HCT116 (cell line): ENCODE measurements at regions not wholly inside any gene's neighbourhood (a gene's known extent, or its start where the extent isn't known, plus 50 kb on each side); places are given as distances from the start of the nearest gene placed in this dataset.

Experiments used
- ATAC-seq: fragments of 200-7000 bp; cut with Tn5 transposase; 2 replicates; pipeline ENCODE4 v1.9.1; 2020; ENCODE audit warnings: mild to moderate bottlenecking, moderate library complexity
- BruUV-seq: library from RNA; stranded (reverse); fragments of 400-500 nt; replicated peaks from 2 replicates; lab custom pipeline; 2021; lab: Mats Ljungman, UMichigan
- CTCF ChIA-PET: fragments of 300-600 bp; sonication (Branson Sonifier 250); formaldehyde crosslinking; loops from one replicate; lab custom pipeline; 2021; ENCODE audit warnings: antibody characterized with exemption; lab: Charles Lee
- POLR2A ChIA-PET: fragments of 300-600, 350-600 bp; sonication (Branson Sonifier 250); formaldehyde crosslinking; loops from one replicate; lab custom pipeline; 2021; ENCODE audit warnings: antibody characterized with exemption; lab: Charles Lee
- RAD21 ChIA-PET, 2 experiments: fragments of 300-600 bp; sonication (Branson Sonifier 250); formaldehyde crosslinking; loops; one replicate each; lab custom pipeline; 2023; ENCODE audit warnings: low total read pairs in 2 of 2; ENCODE audit not compliant: uncharacterized antibody in 2 of 2, unreplicated experiment in 2 of 2, low non-redundant PET in 1 of 2; lab: Charles Lee
- DNase-seq: peaks from one replicate; pipeline ENCODE4 v3.0.0-alpha.2; 2010; ENCODE audit warnings: low read depth, low spot score
- H2AFZ ChIP-seq: fragments of 200-600 bp; shearing (Covaris generic), sonication (generic); 2 replicates; pipeline ENCODE4 v1.6.1; 2017; ENCODE audit warnings: low read depth, mixed run types, mixed read lengths, antibody characterized with exemption, low read length; ENCODE audit not compliant: poor library complexity, severe bottlenecking
- H3K27ac ChIP-seq: 2 replicates; pipeline ENCODE4 v1.5.1; 2012; ENCODE audit warnings: low read depth, low read length
- H3K27me3 ChIP-seq: fragments of 200-600 bp; sonication (generic); 2 replicates; pipeline ENCODE4 v1.6.1; 2016; ENCODE audit warnings: mixed run types, low read length, mixed read lengths; ENCODE audit not compliant: insufficient read depth
- H3K36me3 ChIP-seq, 2 experiments: fragments of 200-500 bp in 1 of 2; fragments of 200-600 bp in 1 of 2; sonication (Bioruptor generic) in 1 of 2; sonication (generic) in 1 of 2; 2 replicates each; pipeline versions ENCODE4 v1.5.1 to v1.6.1; 2014 to 2016; ENCODE audit warnings: low read length in 2 of 2, inconsistent platforms in 1 of 2, mixed read lengths in 1 of 2, mixed run types in 1 of 2; ENCODE audit not compliant: insufficient read depth in 2 of 2, control insufficient read depth in 1 of 2
- H3K4me1 ChIP-seq, 2 experiments: fragments of 200-600 bp in 1 of 2; sonication (generic) in 1 of 2; 2 replicates each; pipeline versions ENCODE4 v1.5.1 to v1.6.1; 2012 to 2017; ENCODE audit warnings: low read length in 2 of 2, inconsistent platforms in 1 of 2, mild to moderate bottlenecking in 1 of 2, mixed read lengths in 1 of 2, mixed run types in 1 of 2, moderate library complexity in 1 of 2; ENCODE audit not compliant: insufficient read depth in 2 of 2, control insufficient read depth in 1 of 2
- H3K4me2 ChIP-seq: fragments of 200-600 bp; sonication (generic); 2 replicates; pipeline ENCODE4 v1.6.1; 2017; ENCODE audit warnings: mixed run types, low read length, mixed read lengths
- H3K4me3 ChIP-seq, 2 experiments: fragments of 200-600 bp in 1 of 2; sonication (generic) in 1 of 2; replicated peaks in 1 of 2; 2 replicates each; pipeline ENCODE4 v1.5.1; 2011 to 2016; ENCODE audit warnings: low read length in 2 of 2, control low read depth in 1 of 2, low read depth in 1 of 2, mild to moderate bottlenecking in 1 of 2, mixed read lengths in 1 of 2, mixed run types in 1 of 2
- H3K79me2 ChIP-seq: fragments of 200-600 bp; sonication (generic); 2 replicates; pipeline ENCODE4 v1.6.1; 2017; ENCODE audit warnings: mild to moderate bottlenecking, mixed run types, low read length, moderate library complexity, mixed read lengths; ENCODE audit not compliant: insufficient read depth
- H3K9ac ChIP-seq: fragments of 200-600 bp; sonication (generic); 2 replicates; pipeline ENCODE4 v1.6.1; 2016; ENCODE audit warnings: low read length, mixed read lengths
- H3K9me2 ChIP-seq: fragments of 200-600 bp; sonication (generic), shearing (Covaris generic); 2 replicates; pipeline ENCODE4 v1.6.1; 2017; ENCODE audit warnings: mixed run types, mild to moderate bottlenecking, moderate library complexity; ENCODE audit not compliant: insufficient read depth
- H3K9me3 ChIP-seq, 2 experiments: fragments of 200-500 bp in 1 of 2; fragments of 200-600 bp in 1 of 2; sonication (Bioruptor generic) in 1 of 2; sonication (generic) in 1 of 2; 2 replicates each; pipeline ENCODE4 v1.6.1; 2014 to 2017; ENCODE audit warnings: low read length in 2 of 2, mixed read lengths in 2 of 2, inconsistent platforms in 1 of 2, low read depth in 1 of 2, mild to moderate bottlenecking in 1 of 2, mixed run types in 1 of 2, moderate library complexity in 1 of 2; ENCODE audit not compliant: control insufficient read depth in 1 of 2, insufficient read depth in 1 of 2
- H4K20me1 ChIP-seq: fragments of 200-600 bp; sonication (generic), shearing (Covaris generic); 2 replicates; pipeline ENCODE4 v1.6.1; 2017; ENCODE audit warnings: mixed run types, mild to moderate bottlenecking, moderate library complexity; ENCODE audit not compliant: insufficient read depth
- ATF3 ChIP-seq: IDR thresholded peaks from 2 replicates; pipeline ENCODE4 v1.6.1; 2012
- CTCF ChIP-seq, 3 experiments: fragments of 200-600 bp in 1 of 3; sonication (generic) in 1 of 3; IDR thresholded peaks in 2 of 3; conservative IDR thresholded peaks in 1 of 3; 2 replicates each; pipeline ENCODE4 v1.5.1; 2012 to 2017; ENCODE audit warnings: low read depth in 2 of 3, low read length in 2 of 3, antibody characterized with exemption in 1 of 3, borderline replicate concordance in 1 of 3, control low read depth in 1 of 3, mild to moderate bottlenecking in 1 of 3, mixed read lengths in 1 of 3, mixed run types in 1 of 3, moderate library complexity in 1 of 3; ENCODE audit not compliant: insufficient read depth in 1 of 3
- POLR2AphosphoS5 ChIP-seq: IDR thresholded peaks from 2 replicates; pipeline ENCODE4 v1.6.1; 2011; ENCODE audit warnings: mild to moderate bottlenecking, low read depth, low read length, moderate library complexity
- SRF ChIP-seq: IDR thresholded peaks from 2 replicates; pipeline ENCODE4 v1.6.1; 2012; ENCODE audit warnings: low read depth
- intact Hi-C: fragments of 100-400 bp; cut with micrococcal nuclease; formaldehyde crosslinking; loops from 2 replicates; pipeline ENCODE4 v1.10.0; 2022
- TF ChIP-seq, protein P1 (sequence below): IDR thresholded peaks from 2 replicates; pipeline ENCODE4 v1.6.1; 2012; ENCODE audit warnings: low read depth
- TF ChIP-seq, protein P2 (sequence below): IDR thresholded peaks from 2 replicates; pipeline ENCODE4 v1.6.1; 2012

- TF ChIP-seq, protein P1, sequence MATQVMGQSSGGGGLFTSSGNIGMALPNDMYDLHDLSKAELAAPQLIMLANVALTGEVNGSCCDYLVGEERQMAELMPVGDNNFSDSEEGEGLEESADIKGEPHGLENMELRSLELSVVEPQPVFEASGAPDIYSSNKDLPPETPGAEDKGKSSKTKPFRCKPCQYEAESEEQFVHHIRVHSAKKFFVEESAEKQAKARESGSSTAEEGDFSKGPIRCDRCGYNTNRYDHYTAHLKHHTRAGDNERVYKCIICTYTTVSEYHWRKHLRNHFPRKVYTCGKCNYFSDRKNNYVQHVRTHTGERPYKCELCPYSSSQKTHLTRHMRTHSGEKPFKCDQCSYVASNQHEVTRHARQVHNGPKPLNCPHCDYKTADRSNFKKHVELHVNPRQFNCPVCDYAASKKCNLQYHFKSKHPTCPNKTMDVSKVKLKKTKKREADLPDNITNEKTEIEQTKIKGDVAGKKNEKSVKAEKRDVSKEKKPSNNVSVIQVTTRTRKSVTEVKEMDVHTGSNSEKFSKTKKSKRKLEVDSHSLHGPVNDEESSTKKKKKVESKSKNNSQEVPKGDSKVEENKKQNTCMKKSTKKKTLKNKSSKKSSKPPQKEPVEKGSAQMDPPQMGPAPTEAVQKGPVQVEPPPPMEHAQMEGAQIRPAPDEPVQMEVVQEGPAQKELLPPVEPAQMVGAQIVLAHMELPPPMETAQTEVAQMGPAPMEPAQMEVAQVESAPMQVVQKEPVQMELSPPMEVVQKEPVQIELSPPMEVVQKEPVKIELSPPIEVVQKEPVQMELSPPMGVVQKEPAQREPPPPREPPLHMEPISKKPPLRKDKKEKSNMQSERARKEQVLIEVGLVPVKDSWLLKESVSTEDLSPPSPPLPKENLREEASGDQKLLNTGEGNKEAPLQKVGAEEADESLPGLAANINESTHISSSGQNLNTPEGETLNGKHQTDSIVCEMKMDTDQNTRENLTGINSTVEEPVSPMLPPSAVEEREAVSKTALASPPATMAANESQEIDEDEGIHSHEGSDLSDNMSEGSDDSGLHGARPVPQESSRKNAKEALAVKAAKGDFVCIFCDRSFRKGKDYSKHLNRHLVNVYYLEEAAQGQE = no peak
- TF ChIP-seq ATF3 (no peak), POLR2AphosphoS5 (no peak)
- TF ChIP-seq, protein P2, sequence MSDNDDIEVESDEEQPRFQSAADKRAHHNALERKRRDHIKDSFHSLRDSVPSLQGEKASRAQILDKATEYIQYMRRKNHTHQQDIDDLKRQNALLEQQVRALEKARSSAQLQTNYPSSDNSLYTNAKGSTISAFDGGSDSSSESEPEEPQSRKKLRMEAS = no peak
Measured at GRCh38 chr2:67046591-67046990, 350.5 kb upstream of the ETAA1 start (continued).

DNA sequence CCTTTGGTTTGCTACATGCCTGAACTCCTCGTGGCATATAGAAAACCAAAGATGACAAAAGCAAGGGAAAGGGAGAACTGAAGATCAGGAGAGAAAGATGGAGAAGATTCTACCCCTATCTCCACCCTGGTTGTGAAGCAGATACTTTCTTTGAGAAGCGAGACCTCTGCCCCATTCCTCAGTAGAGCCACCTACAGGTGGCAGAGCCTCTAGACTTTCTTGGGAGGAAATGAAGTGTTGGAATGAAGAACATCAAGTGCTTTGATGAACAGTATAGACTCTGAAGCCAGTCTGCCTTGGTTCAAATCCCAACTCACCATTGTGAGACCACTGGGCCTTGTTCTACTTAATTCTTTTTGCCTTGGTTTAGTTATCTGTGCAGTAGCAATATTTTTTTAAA, 348.8 kb upstream of the ETAA1 start:
- BruUV-seq = no TSS peak
- no peaks in the 10 kb centered on the region for H3K4me1 ChIP-seq
- H3K79me2 ChIP-seq = no peaks in the 10 kb centered on the region
- H3K9me3 ChIP-seq = no peaks in the 10 kb centered on the region; a peak in 1 of 4 replicates
- CTCF ChIA-PET = no interaction called here
- POLR2A ChIA-PET = no interaction called here
- H4K20me1 ChIP-seq = no peaks in the 10 kb centered on the region
- RAD21 ChIA-PET = no interaction called here
- ATAC-seq (no peak), DNase-seq (no peak)
- no peak overlapping the region for H2AFZ ChIP-seq
- H3K4me2 ChIP-seq = no peak overlapping the region
- H3K9me2 ChIP-seq = no peaks in the 10 kb centered on the region
- no peak overlapping the region for H3K4me3 ChIP-seq
- no peaks in the 10 kb centered on the region for H3K27me3 ChIP-seq
- no peak overlapping the region for H3K27ac ChIP-seq
- H3K9ac ChIP-seq = no peak overlapping the region
- no peak for TF ChIP-seq SRF
- TF ChIP-seq CTCF (IDR thresholded peaks at IDR 0.05 in 2 of 3, conservative IDR thresholded peaks at IDR 0.05 in 1 of 3; ENCODE audit: borderline replicate concordance in 1 of 3, insufficient read depth in 1 of 3, low read depth in 2 of 3, low read length in 2 of 3) = 0 out of 6 replicates have a peak, but pooled peaks of 1 of the 3 experiments have one; percentile 10
- H3K36me3 ChIP-seq = no peaks in the 10 kb centered on the region
- intact Hi-C loops = no loop called here
